Tibial nerve (tissue), 4 donors: ENCODE measurements at regions not wholly inside any gene's neighbourhood (a gene's known extent, or its start where the extent isn't known, plus 50 kb on each side); places are given as distances from the start of the nearest gene placed in this dataset.

Experiments
- EP300 ChIP-seq, 2 donors: sonication (generic); formaldehyde crosslinking; IDR thresholded peaks; one replicate each; pipeline ENCODE4 v1.6.1; 2017; ENCODE audit warnings: antibody characterized with exemption in 2 of 2, mild to moderate bottlenecking in 1 of 2
- POLR2A ChIP-seq, 2 donors: fragments of 450-650 bp; IDR thresholded peaks; one replicate each; pipeline ENCODE4 v1.6.1; 2017; ENCODE audit warnings: antibody characterized with exemption in 2 of 2, mild to moderate bottlenecking in 2 of 2, moderate library complexity in 2 of 2
- TF ChIP-seq, protein P1 (sequence below), 5 experiments: fragments of 200-600 bp in 3 of 5; fragments of 450-650 bp in 2 of 5; sonication (generic) in 3 of 5; IDR thresholded peaks; one replicate each; pipeline ENCODE4 v1.5.1; 2016 to 2019; ENCODE audit warnings: antibody characterized with exemption in 5 of 5, mild to moderate bottlenecking in 3 of 5, moderate library complexity in 2 of 5

DNA sequence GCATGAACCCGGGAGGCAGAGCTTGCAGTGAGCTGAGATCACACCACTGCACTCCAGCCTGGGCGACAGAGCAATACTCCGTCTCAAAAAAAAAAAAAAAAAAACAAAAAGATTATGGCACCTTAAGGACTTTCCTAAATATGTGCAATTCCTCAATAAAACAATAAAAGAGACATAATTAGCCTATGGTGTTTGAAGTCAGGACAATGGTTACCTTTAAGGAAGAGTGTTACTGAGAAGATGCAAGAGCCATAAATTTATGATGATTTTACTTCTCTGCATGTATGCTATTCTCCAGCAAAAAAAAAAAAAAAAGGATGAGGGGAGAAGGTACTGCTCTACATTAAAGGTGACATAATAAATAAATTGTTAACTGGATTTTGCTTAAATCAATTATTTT lies 208.2 kb upstream of the STK17B start:
- TF ChIP-seq, protein P1, sequence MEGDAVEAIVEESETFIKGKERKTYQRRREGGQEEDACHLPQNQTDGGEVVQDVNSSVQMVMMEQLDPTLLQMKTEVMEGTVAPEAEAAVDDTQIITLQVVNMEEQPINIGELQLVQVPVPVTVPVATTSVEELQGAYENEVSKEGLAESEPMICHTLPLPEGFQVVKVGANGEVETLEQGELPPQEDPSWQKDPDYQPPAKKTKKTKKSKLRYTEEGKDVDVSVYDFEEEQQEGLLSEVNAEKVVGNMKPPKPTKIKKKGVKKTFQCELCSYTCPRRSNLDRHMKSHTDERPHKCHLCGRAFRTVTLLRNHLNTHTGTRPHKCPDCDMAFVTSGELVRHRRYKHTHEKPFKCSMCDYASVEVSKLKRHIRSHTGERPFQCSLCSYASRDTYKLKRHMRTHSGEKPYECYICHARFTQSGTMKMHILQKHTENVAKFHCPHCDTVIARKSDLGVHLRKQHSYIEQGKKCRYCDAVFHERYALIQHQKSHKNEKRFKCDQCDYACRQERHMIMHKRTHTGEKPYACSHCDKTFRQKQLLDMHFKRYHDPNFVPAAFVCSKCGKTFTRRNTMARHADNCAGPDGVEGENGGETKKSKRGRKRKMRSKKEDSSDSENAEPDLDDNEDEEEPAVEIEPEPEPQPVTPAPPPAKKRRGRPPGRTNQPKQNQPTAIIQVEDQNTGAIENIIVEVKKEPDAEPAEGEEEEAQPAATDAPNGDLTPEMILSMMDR (IDR thresholded peaks at IDR 0.05) = no peak
- TF ChIP-seq POLR2A (IDR thresholded peaks at IDR 0.05) (no peak), EP300 (IDR thresholded peaks at IDR 0.05) (no peak)
